GM23248 (cell line): ENCODE measurements at regions not wholly inside any gene's neighbourhood (a gene's known extent, or its start where the extent isn't known, plus 50 kb on each side); places are given as distances from the start of the nearest gene placed in this dataset.
"Not testable (repeated sequence)": the region's sequence is repeated elsewhere in the genome, so short reads cannot be mapped to it uniquely, and the experiment has no call there.

Source experiments
- DNase-seq: peaks from one replicate; pipeline ENCODE4 v3.0.0-alpha.2; 2015
- H2AFZ ChIP-seq: fragments of 200-600 bp; sonication (generic); 2 replicates; pipeline ENCODE4 v1.6.1; 2016; ENCODE audit warnings: antibody characterized with exemption
- H3F3A ChIP-seq: fragments of 200-600 bp; sonication (generic); 2 replicates; pipeline ENCODE4 v1.6.1; 2016; ENCODE audit warnings: mild to moderate bottlenecking, antibody characterized with exemption, mixed run types; ENCODE audit not compliant: insufficient read depth
- H3K27ac ChIP-seq: fragments of 200-600 bp; sonication (generic); 2 replicates; pipeline ENCODE4 v1.5.1; 2016; ENCODE audit warnings: mild to moderate bottlenecking
- H3K27me3 ChIP-seq: fragments of 200-600 bp; sonication (generic); replicated peaks from 2 replicates; pipeline ENCODE4 v1.6.1; 2016; ENCODE audit warnings: mild to moderate bottlenecking; ENCODE audit not compliant: insufficient read depth
- H3K36me3 ChIP-seq: fragments of 200-600 bp; sonication (generic); 2 replicates; pipeline ENCODE4 v1.6.1; 2016; ENCODE audit warnings: low read depth, mild to moderate bottlenecking
- H3K4me1 ChIP-seq: fragments of 200-600 bp; sonication (generic); 2 replicates; pipeline ENCODE4 v1.6.1; 2016; ENCODE audit warnings: mild to moderate bottlenecking; ENCODE audit not compliant: insufficient read depth
- H3K4me2 ChIP-seq: fragments of 200-600 bp; sonication (generic); one replicate; pipeline ENCODE4 v1.6.1; 2016; ENCODE audit warnings: mild to moderate bottlenecking; ENCODE audit not compliant: unreplicated experiment
- H3K4me3 ChIP-seq: fragments of 200-600 bp; sonication (generic); 2 replicates; pipeline ENCODE4 v1.5.1; 2016; ENCODE audit warnings: mild to moderate bottlenecking
- H3K79me2 ChIP-seq: fragments of 200-600 bp; sonication (generic); 2 replicates; pipeline ENCODE4 v1.6.1; 2016; ENCODE audit warnings: mild to moderate bottlenecking; ENCODE audit not compliant: insufficient read depth
- H3K9ac ChIP-seq: fragments of 200-600 bp; sonication (generic); 2 replicates; pipeline ENCODE4 v1.6.1; 2016; ENCODE audit warnings: mild to moderate bottlenecking
- H3K9me2 ChIP-seq: fragments of 200-600 bp; sonication (generic); 2 replicates; pipeline ENCODE4 v1.6.1; 2016; ENCODE audit warnings: mixed run types, mild to moderate bottlenecking, moderate library complexity; ENCODE audit not compliant: insufficient read depth
- H3K9me3 ChIP-seq: fragments of 200-600 bp; sonication (generic); one replicate; pipeline ENCODE4 v1.6.1; 2017; ENCODE audit warnings: low read depth
- H4K20me1 ChIP-seq: fragments of 200-600 bp; sonication (generic); 2 replicates; pipeline ENCODE4 v1.6.0; 2016; ENCODE audit not compliant: insufficient read depth
- EZH2 ChIP-seq: fragments of 200-600 bp; sonication (generic); IDR thresholded peaks from 2 replicates; pipeline ENCODE4 v1.6.1; 2018; ENCODE audit warnings: antibody characterized with exemption, mild to moderate bottlenecking; ENCODE audit not compliant: insufficient read depth, poor library complexity, severe bottlenecking
- EZH2phosphoT487 ChIP-seq: fragments of 200-600 bp; sonication (generic); IDR thresholded peaks from 2 replicates; pipeline ENCODE4 v1.6.1; 2018; ENCODE audit warnings: antibody characterized with exemption, moderate library complexity, mild to moderate bottlenecking, low read depth; ENCODE audit not compliant: insufficient read depth
- WGBS, 2 experiments: methylation state at CpG; one replicate each; pipeline ENCODE4 v1.1.6; 2015 to 2017; ENCODE audit warnings: low lambda C conversion rate in 2 of 2, low coverage in 1 of 2; ENCODE audit errors: missing lambda C conversion rate in 2 of 2; 5-methylcytosine and 5-hydroxymethylcytosine counted together
- in situ Hi-C: fragments of 300-500 bp; cut with MboI; formaldehyde crosslinking; loops from 2 replicates; pipeline ENCODE4 v1.15.0; 2020

DNA sequence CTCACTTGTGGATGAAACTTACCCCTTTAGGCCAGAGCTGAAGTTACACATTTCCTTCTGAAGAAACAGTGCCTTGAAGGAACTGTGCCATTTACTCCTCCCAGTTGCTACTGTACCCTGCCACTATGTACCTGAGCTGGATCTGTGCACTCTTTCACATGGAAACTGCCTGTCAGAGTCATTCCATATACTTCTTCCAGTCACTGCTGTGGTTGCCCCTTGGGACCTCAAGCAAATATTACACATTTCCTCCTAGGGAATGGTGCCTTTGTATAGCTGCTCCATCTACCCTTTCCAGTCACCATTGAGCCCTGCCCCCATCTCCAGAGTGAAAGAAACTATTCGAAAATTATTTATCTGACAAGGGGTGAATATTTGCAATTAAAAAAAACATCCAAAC is 1328.3 kb downstream of the TECRL start:
- WGBS, 2 experiments = 0% methylated on average over 1 of the region's 1 CpG
- Histone ChIP-seq H3K9me2 (no peaks in the 10 kb centered on the region), H3K4me3 (no peak overlapping the region), H3K4me1 (no peaks in the 10 kb centered on the region), H3K9me3 (no peaks in the 10 kb centered on the region), H3K79me2 (no peaks in the 10 kb centered on the region), H2AFZ (no peak overlapping the region), H3K36me3 (no peaks in the 10 kb centered on the region), H3K4me2 (no peak overlapping the region), H3K27me3 (no peaks in the 10 kb centered on the region), H3F3A (no peaks in the 10 kb centered on the region), H3K9ac (no peak overlapping the region), H3K27ac (no peak overlapping the region), H4K20me1 (no peaks in the 10 kb centered on the region)
- in situ Hi-C loops = no loop called here
- TF ChIP-seq EZH2phosphoT487 (no peak), EZH2 (no peak)
- no peak for DNase-seq

DNA sequence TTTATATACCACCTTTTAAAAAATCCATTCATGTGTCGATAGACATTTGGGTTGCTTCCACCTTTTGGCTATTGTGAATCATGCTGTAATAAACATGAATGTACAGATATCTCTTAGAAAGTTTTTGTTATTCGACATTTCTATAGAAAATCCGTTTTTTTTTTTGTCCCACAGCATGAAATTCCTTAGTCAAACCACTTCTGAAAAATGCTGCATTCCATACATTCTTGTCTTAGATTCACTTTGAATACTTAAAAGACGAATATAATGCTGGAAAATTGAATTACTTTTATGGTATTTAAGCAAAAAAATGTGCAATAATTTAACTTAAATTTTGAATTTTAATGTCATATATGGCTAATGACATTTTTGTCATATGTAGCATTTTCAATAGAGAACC is 1345.5 kb downstream of the TECRL start:
- Histone ChIP-seq H3K4me3 (no peak overlapping the region), H3K79me2 (no peaks in the 10 kb centered on the region), H3K27me3 (no peaks in the 10 kb centered on the region), H3K9ac (no peak overlapping the region), H3K36me3 (no peaks in the 10 kb centered on the region), H2AFZ (no peak overlapping the region), H3F3A (no peaks in the 10 kb centered on the region), H3K9me3 (no peaks in the 10 kb centered on the region), H4K20me1 (no peaks in the 10 kb centered on the region), H3K4me2 (no peak overlapping the region), H3K27ac (no peak overlapping the region), H3K9me2 (no peaks in the 10 kb centered on the region), H3K4me1 (no peaks in the 10 kb centered on the region)
- WGBS, 2 experiments = 13 to 17% methylated on average over 4 of the region's 4 CpGs
- no peak for DNase-seq
- TF ChIP-seq EZH2phosphoT487 (no peak), EZH2 (no peak)
- in situ Hi-C loops = no loop called here

DNA sequence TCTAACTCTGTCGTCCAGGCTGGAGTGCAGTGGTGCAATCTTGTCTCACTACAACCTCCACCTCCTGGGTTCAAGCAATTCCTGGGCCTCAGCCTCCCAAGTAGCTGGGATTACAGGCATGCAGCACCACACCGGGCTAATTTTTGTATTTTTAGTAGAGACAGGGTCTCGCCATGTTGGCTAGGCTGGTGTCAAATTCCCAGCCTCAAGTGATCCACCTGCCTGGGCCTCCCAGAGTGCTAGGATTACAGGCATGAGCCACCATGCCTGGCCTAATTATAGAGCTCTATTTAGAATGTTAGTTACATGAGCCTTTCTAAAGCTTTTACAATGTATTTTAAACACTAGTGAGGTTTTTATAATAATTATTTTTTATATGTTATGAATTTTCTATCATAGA is 1346.4 kb downstream of the TECRL start:
- H3K27me3 ChIP-seq, H3K79me2 ChIP-seq, H3K4me2 ChIP-seq, H3K9me3 ChIP-seq, H3F3A ChIP-seq, DNase-seq, H3K9ac ChIP-seq, H3K27ac ChIP-seq, H3K4me1 ChIP-seq, H4K20me1 ChIP-seq, H3K4me3 ChIP-seq, H3K36me3 ChIP-seq, H2AFZ ChIP-seq, H3K9me2 ChIP-seq, in situ Hi-C loops: not testable (repeated sequence)
- WGBS, 2 experiments = 43 to 44% methylated on average over 3 of the region's 3 CpGs

DNA sequence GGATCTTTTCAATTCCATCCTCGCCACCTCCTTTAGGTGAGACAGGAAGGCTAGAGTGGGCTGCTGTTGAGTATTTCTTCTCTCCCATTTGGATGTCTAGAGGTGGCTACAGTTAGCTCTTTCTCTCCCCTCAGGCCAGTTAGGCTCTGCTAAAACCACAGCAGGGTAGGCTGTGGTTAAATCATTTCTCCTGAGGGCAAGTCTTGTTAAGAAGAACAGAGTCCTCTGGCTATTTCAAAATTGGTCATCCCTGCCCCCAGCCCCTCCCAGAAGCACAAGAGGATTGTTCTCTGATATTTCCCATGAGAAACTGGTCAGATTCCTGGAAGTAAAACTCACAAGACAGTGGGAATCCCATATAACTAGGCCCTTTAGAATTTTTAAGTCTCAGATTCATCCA is 1359.5 kb downstream of the TECRL start:
- in situ Hi-C loops = no loop called here
- Histone ChIP-seq H3K4me1 (no peaks in the 10 kb centered on the region), H3K27ac (no peak overlapping the region), H3K4me3 (no peak overlapping the region), H3K36me3 (no peaks in the 10 kb centered on the region), H2AFZ (no peak overlapping the region), H3K27me3 (no peaks in the 10 kb centered on the region), H3F3A (no peaks in the 10 kb centered on the region), H3K9me3 (no peaks in the 10 kb centered on the region), H3K9me2 (no peaks in the 10 kb centered on the region), H3K79me2 (no peaks in the 10 kb centered on the region), H3K9ac (no peak overlapping the region), H3K4me2 (no peak overlapping the region), H4K20me1 (no peaks in the 10 kb centered on the region)
- no peak for TF ChIP-seq EZH2
- WGBS, 2 experiments = 0 to 6% methylated on average over 1 of the region's 1 CpG
- no peak for DNase-seq

DNA sequence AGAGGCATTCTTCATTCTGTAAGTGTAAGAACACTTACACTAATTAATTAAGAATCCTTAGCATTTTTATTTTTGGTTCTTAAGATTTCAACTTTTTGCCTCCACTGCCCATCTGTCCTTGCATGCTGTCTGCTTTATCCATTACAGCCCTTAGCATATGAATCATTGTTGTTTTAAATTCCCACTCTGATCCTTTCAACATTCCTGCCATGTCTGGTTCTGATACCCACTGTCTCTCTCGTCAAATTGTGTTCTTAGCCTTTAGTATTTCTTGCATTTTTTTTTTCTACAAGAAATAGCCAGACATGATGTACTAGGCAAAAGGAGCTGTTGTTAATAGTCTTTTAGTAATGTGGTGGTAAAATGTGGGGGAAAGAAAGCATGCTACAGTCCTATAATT is 1360.0 kb downstream of the TECRL start:
- H3K27ac ChIP-seq = no peak overlapping the region
- no peaks in the 10 kb centered on the region for H3K4me1 ChIP-seq
- H3K36me3 ChIP-seq = no peaks in the 10 kb centered on the region
- no peak overlapping the region for H2AFZ ChIP-seq
- WGBS, 2 experiments = 0% methylated on average over 1 of the region's 1 CpG
- no peaks in the 10 kb centered on the region for H3K27me3 ChIP-seq
- H3K9me3 ChIP-seq = no peaks in the 10 kb centered on the region
- H3K4me3 ChIP-seq = no peak overlapping the region
- DNase-seq = no peak
- in situ Hi-C loops = no loop called here
- no peaks in the 10 kb centered on the region for H3K9me2 ChIP-seq
- H3K79me2 ChIP-seq = no peaks in the 10 kb centered on the region
- H4K20me1 ChIP-seq = no peaks in the 10 kb centered on the region
- H3K4me2 ChIP-seq = no peak overlapping the region
- no peak overlapping the region for H3K9ac ChIP-seq
- no peaks in the 10 kb centered on the region for H3F3A ChIP-seq
- no peak for TF ChIP-seq EZH2
- no peak for TF ChIP-seq EZH2phosphoT487
